Fibroblast of villous mesenchyme (primary cell): ENCODE measurements at regions not wholly inside any gene's neighbourhood (a gene's known extent, or its start where the extent isn't known, plus 50 kb on each side); places are given as distances from the start of the nearest gene placed in this dataset.

Experiments
- DNase-seq: peaks from one replicate; pipeline ENCODE4 v3.0.0-alpha.2; 2010; ENCODE audit warnings: low read depth
- H3K4me3 ChIP-seq: 2 replicates; pipeline ENCODE4 v1.5.1; 2011; ENCODE audit warnings: low read depth, mild to moderate bottlenecking, low read length
- TF ChIP-seq, protein P1 (sequence below): IDR thresholded peaks from 2 replicates; pipeline ENCODE4 v1.5.1; 2012; ENCODE audit warnings: low read depth, mild to moderate bottlenecking, low read length; ENCODE audit not compliant: insufficient read depth

GRCh38 chr11:122234780-122235179, 118.8 kb upstream of the BLID start:
- DNase-seq = peak; percentile 13
- TF ChIP-seq, protein P1, sequence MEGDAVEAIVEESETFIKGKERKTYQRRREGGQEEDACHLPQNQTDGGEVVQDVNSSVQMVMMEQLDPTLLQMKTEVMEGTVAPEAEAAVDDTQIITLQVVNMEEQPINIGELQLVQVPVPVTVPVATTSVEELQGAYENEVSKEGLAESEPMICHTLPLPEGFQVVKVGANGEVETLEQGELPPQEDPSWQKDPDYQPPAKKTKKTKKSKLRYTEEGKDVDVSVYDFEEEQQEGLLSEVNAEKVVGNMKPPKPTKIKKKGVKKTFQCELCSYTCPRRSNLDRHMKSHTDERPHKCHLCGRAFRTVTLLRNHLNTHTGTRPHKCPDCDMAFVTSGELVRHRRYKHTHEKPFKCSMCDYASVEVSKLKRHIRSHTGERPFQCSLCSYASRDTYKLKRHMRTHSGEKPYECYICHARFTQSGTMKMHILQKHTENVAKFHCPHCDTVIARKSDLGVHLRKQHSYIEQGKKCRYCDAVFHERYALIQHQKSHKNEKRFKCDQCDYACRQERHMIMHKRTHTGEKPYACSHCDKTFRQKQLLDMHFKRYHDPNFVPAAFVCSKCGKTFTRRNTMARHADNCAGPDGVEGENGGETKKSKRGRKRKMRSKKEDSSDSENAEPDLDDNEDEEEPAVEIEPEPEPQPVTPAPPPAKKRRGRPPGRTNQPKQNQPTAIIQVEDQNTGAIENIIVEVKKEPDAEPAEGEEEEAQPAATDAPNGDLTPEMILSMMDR = no peak
- no peak overlapping the region for H3K4me3 ChIP-seq

DNA sequence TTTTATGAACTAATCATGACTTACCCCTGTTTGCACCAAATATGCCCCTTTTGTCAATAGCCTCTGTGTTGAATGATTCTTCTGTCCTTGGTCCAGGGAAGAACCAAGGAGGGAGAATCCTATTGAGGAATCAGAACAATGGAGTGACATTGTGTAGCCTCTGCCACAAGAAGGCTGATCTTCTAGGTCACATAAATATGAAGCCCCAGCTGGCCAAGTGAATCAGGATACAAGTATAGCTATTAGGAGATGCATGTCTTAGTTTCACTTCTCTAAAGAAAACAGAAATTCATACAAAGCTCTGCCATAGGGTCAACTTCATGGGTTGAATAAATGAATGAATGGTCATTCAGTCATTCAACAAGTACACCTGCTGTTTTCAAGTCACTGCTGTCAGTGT, 118.2 kb upstream of the BLID start:
- no peak overlapping the region for H3K4me3 ChIP-seq
- DNase-seq = no peak
- TF ChIP-seq, protein P1 = no peak

DNA sequence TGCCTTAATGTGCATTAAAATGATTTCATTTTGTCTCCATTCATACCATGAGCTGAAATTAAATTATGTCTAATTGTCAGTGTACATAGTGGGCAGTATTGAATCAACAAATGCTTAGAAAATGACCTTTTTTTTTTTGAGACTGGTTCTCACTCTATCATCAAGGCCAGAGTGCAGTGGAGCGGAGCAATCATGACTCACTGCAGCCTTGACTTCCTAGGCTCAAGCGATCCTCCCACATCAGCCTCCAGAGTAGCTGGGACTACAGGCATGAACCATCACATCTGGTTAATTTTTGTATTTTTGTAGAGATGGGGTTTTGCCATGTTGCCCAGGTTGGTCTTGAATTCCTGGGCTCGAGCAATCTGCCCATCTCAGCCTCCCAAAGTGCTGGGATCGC, 117.0 kb upstream of the BLID start:
- no peak overlapping the region for H3K4me3 ChIP-seq
- TF ChIP-seq, protein P1 = no peak
- no peak for DNase-seq

DNA sequence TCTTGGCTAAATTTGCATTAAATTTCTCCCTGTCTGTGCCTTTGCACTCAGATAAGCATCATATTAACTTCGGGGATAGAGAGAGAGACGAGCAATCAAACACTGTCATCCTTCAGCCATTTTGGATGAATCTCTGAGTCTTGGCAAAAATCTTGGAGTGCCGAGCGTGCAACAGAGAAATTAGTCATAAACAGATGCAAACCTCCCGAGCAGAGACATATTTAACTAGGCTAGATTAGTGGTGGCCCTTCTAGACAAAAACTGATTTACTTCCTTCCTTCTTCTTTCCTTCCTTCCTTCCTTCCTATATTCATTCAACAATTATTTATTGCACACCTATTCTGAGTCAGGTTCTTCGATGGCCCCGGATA, 114.4 kb upstream of the BLID start:
- TF ChIP-seq, protein P1 = no peak
- no peak overlapping the region for H3K4me3 ChIP-seq
- DNase-seq = no peak

GRCh38 chr11:122229481-122230384, 113.7 kb upstream of the BLID start:
- H3K4me3 ChIP-seq = no peak overlapping the region
- TF ChIP-seq, protein P1 = no peak
- DNase-seq = no peak

DNA sequence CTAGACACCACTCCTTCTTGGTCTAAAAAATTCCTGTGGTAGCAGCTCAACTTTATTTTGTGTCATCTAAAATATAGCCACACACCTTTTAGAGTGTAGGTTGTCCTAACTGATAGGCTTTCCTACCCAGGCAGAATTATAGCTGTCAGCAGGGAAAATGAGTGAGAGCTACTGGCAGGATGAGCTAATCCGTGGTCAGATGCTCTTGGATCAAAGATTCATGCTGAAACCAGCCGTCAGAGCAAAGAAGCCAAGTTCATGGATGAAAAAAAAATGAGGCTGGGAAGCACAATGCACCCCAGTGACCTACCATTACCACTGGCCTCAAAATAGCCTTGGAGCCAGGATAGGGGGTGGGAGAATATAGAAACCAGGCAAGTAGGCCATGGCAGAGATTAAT, 113.1 kb upstream of the BLID start:
- no peak overlapping the region for H3K4me3 ChIP-seq
- DNase-seq = peak; percentile 43

More for the DNA sequence above, 113.1 kb upstream of the BLID start:
- TF ChIP-seq, protein P1 = no peak
